ENCODE measurements at regions not wholly inside any gene's neighbourhood (a gene's known extent, or its start where the extent isn't known, plus 50 kb on each side); places are given as distances from the start of the nearest gene placed in this dataset.

DNA sequence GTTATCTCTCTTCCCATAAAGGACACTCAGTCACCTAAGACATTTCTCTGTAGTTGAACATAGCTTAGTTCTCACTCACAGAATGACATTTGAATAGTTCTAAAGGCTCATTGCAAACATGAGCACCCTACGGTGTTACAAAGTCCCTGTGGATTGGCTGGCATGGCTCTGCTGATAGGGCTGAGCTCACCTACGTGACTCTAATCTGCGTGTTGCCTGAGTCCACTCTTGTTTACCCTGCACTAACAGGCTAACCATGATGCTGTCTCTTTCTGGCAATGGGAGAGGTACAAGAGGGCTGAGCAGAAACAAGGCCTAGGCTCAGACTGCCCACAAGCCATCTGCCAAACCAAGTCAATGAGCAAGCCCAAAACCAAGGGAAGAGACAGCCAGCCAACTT is 103.6 kb downstream of the PALM2AKAP2 start:
- no peaks in the 10 kb centered on the region for H3K4me1 ChIP-seq
- H3K4me3 ChIP-seq, result no peak overlapping the region
- H3K27ac ChIP-seq, result no peak overlapping the region
- H3K27me3 ChIP-seq, result no peaks in the 10 kb centered on the region
- TF ChIP-seq CTCF (IDR thresholded peaks at IDR 0.05) (no peak), POLR2A (IDR thresholded peaks at IDR 0.05) (no peak)
- H3K9me3 ChIP-seq, result no peaks in the 10 kb centered on the region
- no peak for DNase-seq
- no peaks in the 10 kb centered on the region for H3K36me3 ChIP-seq

GRCh38 chr9:109886041-109886440 is 106.0 kb downstream of the PALM2AKAP2 start:
- no peaks in the 10 kb centered on the region for H3K4me1 ChIP-seq
- DNase-seq, result no peak
- no peak overlapping the region for H3K27ac ChIP-seq
- no peak overlapping the region for H3K4me3 ChIP-seq
- no peaks in the 10 kb centered on the region for H3K9me3 ChIP-seq
- H3K27me3 ChIP-seq, result no peaks in the 10 kb centered on the region
- TF ChIP-seq POLR2A (IDR thresholded peaks at IDR 0.05) (no peak), CTCF (IDR thresholded peaks at IDR 0.05) (no peak)
- H3K36me3 ChIP-seq, result no peaks in the 10 kb centered on the region

DNA sequence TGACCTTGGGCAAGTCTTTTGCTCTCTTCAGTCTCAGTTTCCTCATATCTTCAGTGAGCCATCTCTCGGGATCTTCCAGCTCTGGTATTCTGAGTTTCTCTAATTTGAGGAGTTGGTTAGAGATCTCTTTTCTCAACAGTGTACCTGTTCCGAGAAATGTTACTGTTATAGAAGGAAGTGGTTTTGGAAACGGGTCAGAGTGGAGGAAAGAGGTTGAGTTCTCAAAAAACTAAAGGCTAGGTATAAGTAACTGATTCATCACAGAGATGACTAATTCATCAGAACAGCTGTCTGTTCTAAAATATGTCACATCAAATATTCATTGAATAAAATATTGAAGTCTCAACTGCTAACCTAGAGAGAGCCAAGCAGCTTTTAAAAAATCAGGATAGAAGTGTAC is 106.6 kb downstream of the PALM2AKAP2 start:
- H3K9me3 ChIP-seq, result no peaks in the 10 kb centered on the region
- H3K4me1 ChIP-seq, result no peaks in the 10 kb centered on the region
- H3K4me3 ChIP-seq, result no peak overlapping the region
- H3K27ac ChIP-seq, result no peak overlapping the region
- DNase-seq, result no peak
- no peaks in the 10 kb centered on the region for H3K27me3 ChIP-seq
- H3K36me3 ChIP-seq, result no peaks in the 10 kb centered on the region
- TF ChIP-seq POLR2A (IDR thresholded peaks at IDR 0.05) (no peak), CTCF (IDR thresholded peaks at IDR 0.05) (no peak)

GRCh38 chr9:109887079-109887478 is 107.1 kb downstream of the PALM2AKAP2 start:
- no peak overlapping the region for H3K4me3 ChIP-seq
- H3K27ac ChIP-seq, result no peak overlapping the region
- H3K27me3 ChIP-seq, result no peaks in the 10 kb centered on the region
- no peak for TF ChIP-seq CTCF (IDR thresholded peaks at IDR 0.05)
- TF ChIP-seq POLR2A (IDR thresholded peaks at IDR 0.05), result no peak
- no peaks in the 10 kb centered on the region for H3K9me3 ChIP-seq
- H3K36me3 ChIP-seq, result no peaks in the 10 kb centered on the region
- no peak for DNase-seq
- no peaks in the 10 kb centered on the region for H3K4me1 ChIP-seq

- Histone ChIP-seq H3K4me3 (no peak overlapping the region), H3K9me3 (no peaks in the 10 kb centered on the region), H3K36me3 (no peaks in the 10 kb centered on the region), H3K27ac (no peak overlapping the region), H3K27me3 (no peaks in the 10 kb centered on the region), H3K4me1 (no peaks in the 10 kb centered on the region)
- TF ChIP-seq CTCF (IDR thresholded peaks at IDR 0.05) (no peak), POLR2A (IDR thresholded peaks at IDR 0.05) (no peak)
- DNase-seq, result no peak
These were observed 108.7 kb downstream of the PALM2AKAP2 start for GRCh38 chr9:109888695-109889094.

DNA sequence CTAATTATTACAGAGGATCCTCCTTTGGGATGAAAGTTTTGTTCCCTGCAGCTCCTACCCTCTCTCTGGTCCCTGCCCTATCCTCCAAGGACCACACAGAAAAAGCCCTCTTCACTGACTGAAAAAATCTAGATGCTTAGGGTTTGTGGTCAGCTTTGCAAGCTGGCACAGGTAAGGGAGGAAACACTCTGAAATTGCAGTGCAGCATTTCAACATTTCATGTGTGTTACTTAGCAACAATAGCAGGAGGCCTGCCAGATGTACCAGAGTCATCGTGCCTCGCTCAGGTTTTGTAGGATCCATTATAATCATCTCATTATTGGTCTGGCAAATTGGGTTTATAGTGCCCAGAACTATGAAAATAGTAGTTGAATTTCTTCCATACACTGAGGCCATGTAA is 109.5 kb downstream of the PALM2AKAP2 start:
- Histone ChIP-seq H3K4me3 (no peak overlapping the region), H3K27me3 (no peaks in the 10 kb centered on the region), H3K4me1 (no peaks in the 10 kb centered on the region), H3K36me3 (no peaks in the 10 kb centered on the region), H3K27ac (no peak overlapping the region), H3K9me3 (no peaks in the 10 kb centered on the region)
- DNase-seq, result no peak
- no peak for TF ChIP-seq CTCF (IDR thresholded peaks at IDR 0.05)
